Frontal cortex (tissue), 3 donors: ENCODE measurements at regions not wholly inside any gene's neighbourhood (a gene's known extent, or its start where the extent isn't known, plus 50 kb on each side); places are given as distances from the start of the nearest gene placed in this dataset.
A peak's percentile ranks its signal among the peaks of the same experiment; 100 is the strongest.

Experiments used
- DNase-seq, 2 donors: peaks; one replicate each; pipeline ENCODE4 v3.0.0; 2012; ENCODE audit warnings: low spot score in 2 of 2
- FAIRE-seq: peaks from 2 replicates; lab custom pipeline; 2012; peaks lifted over from hg19 to GRCh38; lab: Jason Lieb, UNC
- donor health status: control.
- donor health status: control.
- donor health status: control.

- DNase-seq (no peak), FAIRE-seq (no peak)
Observed at GRCh38 chr10:78687626-78688025, 381.1 kb upstream of the ZMIZ1 start.

GRCh38 chr10:78688230-78688900 is 380.4 kb upstream of the ZMIZ1 start:
- FAIRE-seq (no peak), DNase-seq (no peak)

- DNase-seq = peak; percentile 14 to 54
- FAIRE-seq = no peak
Observed at GRCh38 chr10:78688901-78689583, 379.7 kb upstream of the ZMIZ1 start.

- DNase-seq = no peak
- FAIRE-seq = no peak
Observed at GRCh38 chr10:78689584-78689935, 379.2 kb upstream of the ZMIZ1 start.

GRCh38 chr10:78690354-78691111 is 378.2 kb upstream of the ZMIZ1 start:
- DNase-seq = no peak
- no peak for FAIRE-seq

GRCh38 chr10:78691301-78692030 is 377.3 kb upstream of the ZMIZ1 start:
- DNase-seq = no peak
- FAIRE-seq = no peak

- DNase-seq (no peak), FAIRE-seq (no peak)
Observed at GRCh38 chr10:78692071-78692470, 376.7 kb upstream of the ZMIZ1 start.

GRCh38 chr10:78695846-78696245 is 372.9 kb upstream of the ZMIZ1 start:
- FAIRE-seq = no peak

GRCh38 chr10:78696791-78697395 is 371.9 kb upstream of the ZMIZ1 start:
- FAIRE-seq (no peak), DNase-seq (no peak)

More at GRCh38 chr10:78695846-78696245, 372.9 kb upstream of the ZMIZ1 start:
- no peak for DNase-seq

- DNase-seq = no peak
- FAIRE-seq = no peak
Observed at GRCh38 chr10:78699971-78700370, 368.8 kb upstream of the ZMIZ1 start.

- DNase-seq (no peak), FAIRE-seq (no peak)
Observed at GRCh38 chr10:78700413-78700812, 368.4 kb upstream of the ZMIZ1 start.

GRCh38 chr10:78700816-78701520 is 367.8 kb upstream of the ZMIZ1 start:
- FAIRE-seq (no peak), DNase-seq (no peak)

GRCh38 chr10:78702186-78702585 is 366.6 kb upstream of the ZMIZ1 start:
- no peak for FAIRE-seq
- DNase-seq = no peak

- FAIRE-seq (no peak), DNase-seq (no peak)
Observed at GRCh38 chr10:78702876-78703275, 365.9 kb upstream of the ZMIZ1 start.

- FAIRE-seq = no peak
- DNase-seq = no peak
Observed at GRCh38 chr10:78703593-78703992, 365.2 kb upstream of the ZMIZ1 start.

GRCh38 chr10:78706256-78706655 is 362.5 kb upstream of the ZMIZ1 start:
- DNase-seq = no peak
- no peak for FAIRE-seq

GRCh38 chr10:78706726-78707540 is 361.8 kb upstream of the ZMIZ1 start:
- DNase-seq (no peak), FAIRE-seq (no peak)

- FAIRE-seq (no peak), DNase-seq (no peak)
Observed at GRCh38 chr10:78707745-78708144, 361.0 kb upstream of the ZMIZ1 start.

- DNase-seq = no peak
- no peak for FAIRE-seq
Observed at GRCh38 chr10:78712147-78712546, 356.6 kb upstream of the ZMIZ1 start.
